SU-DHL-6 (cell line): ENCODE measurements at regions not wholly inside any gene's neighbourhood (a gene's known extent, or its start where the extent isn't known, plus 50 kb on each side); places are given as distances from the start of the nearest gene placed in this dataset.

ENCODE experiments used
- H2AFZ ChIP-seq: fragments of 200-600 bp; sonication (generic); 2 replicates; pipeline ENCODE4 v1.6.1; 2014; ENCODE audit warnings: low read depth, mild to moderate bottlenecking, moderate library complexity, mixed read lengths, antibody characterized with exemption, low read length; ENCODE audit not compliant: severe bottlenecking
- H3F3A ChIP-seq: fragments of 200-600 bp; shearing (Covaris generic); 2 replicates; pipeline ENCODE4 v1.6.0; 2016; ENCODE audit warnings: antibody characterized with exemption, mild to moderate bottlenecking; ENCODE audit not compliant: insufficient read depth
- H3K27ac ChIP-seq: fragments of 200-600 bp; sonication (generic); 2 replicates; pipeline ENCODE4 v1.5.1; 2016; ENCODE audit warnings: low read depth, mild to moderate bottlenecking, low read length, moderate library complexity, mixed read lengths
- H3K27me3 ChIP-seq: fragments of 200-600 bp; sonication (generic), shearing (Covaris generic); 2 replicates; pipeline ENCODE4 v1.6.0; 2014; ENCODE audit warnings: mild to moderate bottlenecking, low read length
- H3K36me3 ChIP-seq: fragments of 200-600 bp; sonication (generic); 2 replicates; pipeline ENCODE4 v1.6.1; 2014; ENCODE audit warnings: mild to moderate bottlenecking, low read length, mixed read lengths
- H3K4me2 ChIP-seq: fragments of 300-600, 200-600 bp; shearing (Covaris generic), sonication (generic); 2 replicates; pipeline ENCODE4 v1.6.0; 2014; ENCODE audit warnings: low read length, low read depth, mild to moderate bottlenecking; ENCODE audit not compliant: poor library complexity, severe bottlenecking
- H3K4me3 ChIP-seq: fragments of 200-600 bp; sonication (generic); 2 replicates; pipeline ENCODE4 v1.5.1; 2014; ENCODE audit warnings: antibody characterized with exemption, low read length, mild to moderate bottlenecking, mixed read lengths; ENCODE audit not compliant: insufficient read depth, poor library complexity, severe bottlenecking
- H3K79me2 ChIP-seq: fragments of 200-600 bp; sonication (generic); 2 replicates; pipeline ENCODE4 v1.6.1; 2014; ENCODE audit warnings: mild to moderate bottlenecking, low read length, moderate library complexity; ENCODE audit not compliant: insufficient read depth
- H3K9ac ChIP-seq: fragments of 200-600 bp; sonication (generic); 2 replicates; pipeline ENCODE4 v1.7.0; 2014; ENCODE audit warnings: mild to moderate bottlenecking, low read length
- H3K9me2 ChIP-seq: fragments of 200-600 bp; sonication (generic); replicated peaks from 2 replicates; pipeline ENCODE4 v1.6.1; 2014; ENCODE audit warnings: low read length; ENCODE audit not compliant: insufficient read depth
- H3K9me3 ChIP-seq: fragments of 200-600 bp; sonication (generic); 2 replicates; pipeline ENCODE4 v1.6.1; 2014; ENCODE audit warnings: low read length, mixed read lengths; ENCODE audit not compliant: insufficient read depth
- H4K20me1 ChIP-seq: fragments of 200-600 bp; sonication (generic); 2 replicates; pipeline ENCODE4 v1.6.1; 2014; ENCODE audit warnings: low read depth, mild to moderate bottlenecking, antibody characterized with exemption, low read length, moderate library complexity, mixed read lengths
- EZH2phosphoT487 ChIP-seq: fragments of 200-600 bp; sonication (generic), shearing (Covaris generic); conservative IDR thresholded peaks from 2 replicates; pipeline ENCODE4 v1.6.1; 2018; ENCODE audit warnings: mild to moderate bottlenecking, antibody characterized with exemption, low read length, moderate library complexity, mixed read lengths
- TF ChIP-seq, protein P1 (sequence below): fragments of 200-600 bp; sonication (generic); IDR thresholded peaks from one replicate; pipeline ENCODE4 v1.5.1; 2017; ENCODE audit warnings: antibody characterized with exemption, mild to moderate bottlenecking, low read length, moderate library complexity; ENCODE audit not compliant: insufficient read depth, poor library complexity, severe bottlenecking

DNA sequence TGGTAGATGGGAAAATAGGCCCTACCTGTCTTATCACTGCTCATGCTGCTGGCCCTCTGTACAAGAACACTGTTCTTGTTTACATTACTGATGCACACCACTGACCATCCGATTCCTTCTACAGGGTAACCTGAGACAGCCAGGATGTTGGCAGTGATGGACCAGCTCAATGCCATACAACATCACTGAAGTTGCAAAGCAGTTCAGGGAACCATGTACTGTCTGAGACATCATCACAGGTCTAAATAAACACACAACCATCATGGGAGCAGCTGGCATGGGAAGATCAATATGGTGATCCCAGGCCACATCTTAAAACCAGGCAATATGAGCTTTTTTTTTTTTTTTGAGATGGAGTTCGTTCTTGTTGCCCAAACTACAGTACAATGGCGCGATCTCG, 59.0 kb downstream of the IARS1 start:
- no peaks in the 10 kb centered on the region for H3K9me3 ChIP-seq
- TF ChIP-seq, protein P1, sequence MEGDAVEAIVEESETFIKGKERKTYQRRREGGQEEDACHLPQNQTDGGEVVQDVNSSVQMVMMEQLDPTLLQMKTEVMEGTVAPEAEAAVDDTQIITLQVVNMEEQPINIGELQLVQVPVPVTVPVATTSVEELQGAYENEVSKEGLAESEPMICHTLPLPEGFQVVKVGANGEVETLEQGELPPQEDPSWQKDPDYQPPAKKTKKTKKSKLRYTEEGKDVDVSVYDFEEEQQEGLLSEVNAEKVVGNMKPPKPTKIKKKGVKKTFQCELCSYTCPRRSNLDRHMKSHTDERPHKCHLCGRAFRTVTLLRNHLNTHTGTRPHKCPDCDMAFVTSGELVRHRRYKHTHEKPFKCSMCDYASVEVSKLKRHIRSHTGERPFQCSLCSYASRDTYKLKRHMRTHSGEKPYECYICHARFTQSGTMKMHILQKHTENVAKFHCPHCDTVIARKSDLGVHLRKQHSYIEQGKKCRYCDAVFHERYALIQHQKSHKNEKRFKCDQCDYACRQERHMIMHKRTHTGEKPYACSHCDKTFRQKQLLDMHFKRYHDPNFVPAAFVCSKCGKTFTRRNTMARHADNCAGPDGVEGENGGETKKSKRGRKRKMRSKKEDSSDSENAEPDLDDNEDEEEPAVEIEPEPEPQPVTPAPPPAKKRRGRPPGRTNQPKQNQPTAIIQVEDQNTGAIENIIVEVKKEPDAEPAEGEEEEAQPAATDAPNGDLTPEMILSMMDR, result no peak
- no peak for TF ChIP-seq EZH2phosphoT487
- H4K20me1 ChIP-seq, result no peaks in the 10 kb centered on the region
- H3K79me2 ChIP-seq, result no peaks in the 10 kb centered on the region
- no peak overlapping the region for H3K4me3 ChIP-seq
- no peaks in the 10 kb centered on the region for H3K9me2 ChIP-seq
- peaks cover 47% of the 10 kb centered on the region for H3K36me3 ChIP-seq
- no peak overlapping the region for H3K27ac ChIP-seq
- no peak overlapping the region for H2AFZ ChIP-seq
- no peaks in the 10 kb centered on the region for H3F3A ChIP-seq
- no peaks in the 10 kb centered on the region for H3K27me3 ChIP-seq
- no peak overlapping the region for H3K4me2 ChIP-seq
- H3K9ac ChIP-seq, result no peak overlapping the region

DNA sequence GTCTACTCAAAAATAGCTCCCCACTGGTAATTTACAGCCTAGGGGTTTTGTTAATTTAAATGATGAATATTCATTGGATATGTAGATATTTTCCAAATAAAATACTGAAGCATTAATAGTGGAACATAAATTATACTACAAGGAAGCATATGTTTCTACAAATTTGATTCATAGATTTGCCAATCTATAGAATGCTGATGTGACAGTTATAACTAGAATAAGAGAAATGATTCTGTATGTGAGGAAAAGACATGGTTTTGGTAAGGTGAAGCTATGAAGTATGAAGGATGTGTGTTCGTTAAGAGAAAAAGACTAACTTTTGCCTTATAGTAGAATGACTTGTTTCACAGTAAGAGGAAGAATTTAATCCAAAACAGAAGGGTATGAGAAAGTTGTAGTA, 61.3 kb downstream of the IARS1 start:
- no peaks in the 10 kb centered on the region for H3F3A ChIP-seq
- H3K9me3 ChIP-seq, result no peaks in the 10 kb centered on the region
- H3K27ac ChIP-seq, result no peak overlapping the region
- no peaks in the 10 kb centered on the region for H3K27me3 ChIP-seq
- H3K9ac ChIP-seq, result no peak overlapping the region
- no peaks in the 10 kb centered on the region for H4K20me1 ChIP-seq
- TF ChIP-seq EZH2phosphoT487, result no peak
- TF ChIP-seq, protein P1, result no peak
- H3K79me2 ChIP-seq, result no peaks in the 10 kb centered on the region
- H3K9me2 ChIP-seq, result no peaks in the 10 kb centered on the region
- H3K4me2 ChIP-seq, result no peak overlapping the region
- no peak overlapping the region for H2AFZ ChIP-seq
- no peak overlapping the region for H3K4me3 ChIP-seq
- peaks cover 42% of the 10 kb centered on the region for H3K36me3 ChIP-seq

DNA sequence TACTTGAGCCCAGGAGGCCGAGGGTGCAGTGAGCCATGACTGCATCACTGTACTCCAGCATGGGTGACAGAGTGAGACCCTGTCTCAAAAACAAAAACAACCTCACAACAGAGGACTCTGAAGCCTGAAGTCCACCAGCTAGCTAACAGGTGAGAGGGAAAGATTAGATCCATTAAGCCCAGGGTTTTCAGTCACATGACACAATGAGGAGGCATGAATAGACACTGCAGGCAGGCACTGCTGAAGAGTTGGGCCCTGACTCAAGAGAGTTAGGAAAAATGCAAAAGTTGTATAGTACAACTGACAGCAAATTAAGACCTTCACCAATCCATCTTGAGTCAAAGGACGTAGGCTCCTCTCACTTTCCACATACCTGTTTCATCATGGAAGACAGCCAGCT, 64.9 kb downstream of the IARS1 start:
- Histone ChIP-seq H3K4me3 (no peak overlapping the region), H3K4me2 (no peak overlapping the region), H2AFZ (no peak overlapping the region), H4K20me1 (no peaks in the 10 kb centered on the region), H3K27ac (no peak overlapping the region), H3K9me3 (no peaks in the 10 kb centered on the region), H3K9ac (no peak overlapping the region), H3K79me2 (no peaks in the 10 kb centered on the region; the same call in 1 of the 2 replicates), H3K9me2 (no peaks in the 10 kb centered on the region), H3K36me3 (peaks cover 49% of the 10 kb centered on the region), H3F3A (no peaks in the 10 kb centered on the region), H3K27me3 (no peaks in the 10 kb centered on the region)
- no peak for TF ChIP-seq EZH2phosphoT487
- TF ChIP-seq, protein P1, result no peak
